HG03565 (cell line): ENCODE measurements at regions not wholly inside any gene's neighbourhood (a gene's known extent, or its start where the extent isn't known, plus 50 kb on each side); places are given as distances from the start of the nearest gene placed in this dataset.

ENCODE experiments used
- ATAC-seq: cut with Tn5 transposase; IDR thresholded peaks from one replicate; pipeline ENCODE4 v1.9.1; 2021; ENCODE audit warnings: mild to moderate bottlenecking, moderate library complexity; ENCODE audit not compliant: unreplicated experiment

GRCh38 chr2:226017537-226017936, 618.0 kb downstream of the NYAP2 start:
- ATAC-seq = no peak

GRCh38 chr2:226017107-226017506, 617.6 kb downstream of the NYAP2 start:
- no peak for ATAC-seq

- no peak for ATAC-seq
Observed at GRCh38 chr2:226011716-226012450, 612.4 kb downstream of the NYAP2 start.

- peak; percentile 69 for ATAC-seq
Observed at GRCh38 chr2:226002438-226002837, 602.9 kb downstream of the NYAP2 start.

GRCh38 chr2:226001716-226002115, 602.2 kb downstream of the NYAP2 start:
- ATAC-seq = no peak

GRCh38 chr2:225999692-226000091, 600.2 kb downstream of the NYAP2 start:
- no peak for ATAC-seq

- ATAC-seq = no peak
Observed at GRCh38 chr2:225998653-225999052, 599.1 kb downstream of the NYAP2 start.

GRCh38 chr2:225998116-225998515, 598.6 kb downstream of the NYAP2 start:
- no peak for ATAC-seq

GRCh38 chr2:225996462-225996828, 596.9 kb downstream of the NYAP2 start:
- no peak for ATAC-seq

GRCh38 chr2:225995796-225996461, 596.4 kb downstream of the NYAP2 start:
- no peak for ATAC-seq

- ATAC-seq = no peak
Observed at GRCh38 chr2:225994748-225995405, 595.4 kb downstream of the NYAP2 start.

GRCh38 chr2:225993430-225993829, 593.9 kb downstream of the NYAP2 start:
- ATAC-seq = no peak

GRCh38 chr2:225989809-225990208, 590.3 kb downstream of the NYAP2 start:
- no peak for ATAC-seq

- no peak for ATAC-seq
Observed at GRCh38 chr2:225980372-225980771, 580.9 kb downstream of the NYAP2 start.

- no peak for ATAC-seq
Observed at GRCh38 chr2:225971433-225971832, 571.9 kb downstream of the NYAP2 start.

- no peak for ATAC-seq
Observed at GRCh38 chr2:225948903-225949302, 549.4 kb downstream of the NYAP2 start.

GRCh38 chr2:225938991-225939390, 539.5 kb downstream of the NYAP2 start:
- no peak for ATAC-seq

- ATAC-seq = no peak
Observed at GRCh38 chr2:225937625-225938187, 538.2 kb downstream of the NYAP2 start.

GRCh38 chr2:225932811-225933413, 533.4 kb downstream of the NYAP2 start:
- no peak for ATAC-seq

- ATAC-seq = no peak
Observed at GRCh38 chr2:225930687-225931086, 531.2 kb downstream of the NYAP2 start.

- no peak for ATAC-seq
Observed at GRCh38 chr2:225920621-225921220, 521.2 kb downstream of the NYAP2 start.
